ENCODE measurements at regions not wholly inside any gene's neighbourhood (a gene's known extent, or its start where the extent isn't known, plus 50 kb on each side); places are given as distances from the start of the nearest gene placed in this dataset.

DNA sequence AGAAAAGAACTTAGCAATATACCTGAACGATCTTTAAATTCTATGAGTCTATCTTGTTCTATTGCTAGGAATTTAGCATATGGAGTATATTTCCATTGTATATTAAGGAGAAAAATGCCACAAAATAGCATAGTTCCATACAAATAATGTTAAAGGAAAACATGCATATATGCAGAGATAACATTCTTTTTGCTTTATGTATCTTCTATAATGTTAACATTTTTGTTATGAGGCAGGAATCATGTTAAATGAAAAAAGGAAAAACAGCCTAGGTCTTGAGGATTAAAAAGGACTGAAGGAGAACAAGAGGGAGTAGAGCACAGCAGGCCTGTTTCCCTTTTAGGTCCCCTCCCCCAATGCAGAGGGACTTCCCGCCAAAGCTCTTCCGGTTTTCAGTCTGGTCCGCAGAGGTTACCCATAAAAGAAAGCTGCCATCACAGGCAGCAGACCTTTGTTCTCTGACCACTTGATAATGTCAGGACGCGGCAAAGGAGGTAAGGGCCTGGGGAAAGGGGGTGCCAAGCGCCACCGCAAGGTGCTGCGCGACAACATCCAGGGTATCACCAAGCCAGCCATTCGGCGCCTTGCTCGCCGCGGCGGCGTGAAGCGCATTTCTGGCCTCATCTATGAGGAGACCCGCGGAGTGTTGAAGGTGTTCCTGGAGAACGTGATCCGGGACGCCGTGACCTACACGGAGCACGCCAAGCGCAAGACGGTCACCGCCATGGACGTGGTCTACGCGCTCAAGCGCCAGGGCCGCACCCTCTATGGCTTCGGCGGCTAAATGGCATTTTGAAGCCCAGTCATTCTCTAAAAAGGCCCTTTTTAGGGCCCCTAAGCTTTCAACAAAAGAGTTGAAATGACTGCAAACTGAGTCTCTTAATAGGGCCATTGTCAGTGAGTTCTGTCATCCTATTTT, 108.4 kb upstream of the PRSS16 start:
- TF ChIP-seq CTCF (conservative IDR thresholded peaks at IDR 0.05; ENCODE audit: low read depth in 2 of 2) = no peak
- TF ChIP-seq EZH2 (IDR thresholded peaks at IDR 0.05; ENCODE audit: low read depth, unreplicated experiment) = no peak
